SK-N-MC (cell line): ENCODE measurements at regions not wholly inside any gene's neighbourhood (a gene's known extent, or its start where the extent isn't known, plus 50 kb on each side); places are given as distances from the start of the nearest gene placed in this dataset.

Experiments used
- EZH2 ChIP-seq: fragments of 200-600 bp; sonication (generic); IDR thresholded peaks from one replicate; pipeline ENCODE4 v1.6.1; 2017; ENCODE audit warnings: antibody characterized with exemption
- POLR2AphosphoS5 ChIP-seq: IDR thresholded peaks from 2 replicates; pipeline ENCODE4 v1.6.1; 2012; ENCODE audit warnings: mild to moderate bottlenecking, low read depth, low read length, borderline replicate concordance

GRCh38 chr2:8215982-8216381 is 465.9 kb upstream of the ID2 start:
- no peak for TF ChIP-seq EZH2
- TF ChIP-seq POLR2AphosphoS5: no peak
